GM21423 (cell line): ENCODE measurements at regions not wholly inside any gene's neighbourhood (a gene's known extent, or its start where the extent isn't known, plus 50 kb on each side); places are given as distances from the start of the nearest gene placed in this dataset.
"Not testable (repeated sequence)": the region's sequence is repeated elsewhere in the genome, so short reads cannot be mapped to it uniquely, and the experiment has no call there.

Experiments used
- ATAC-seq: cut with Tn5 transposase; IDR thresholded peaks from one replicate; pipeline ENCODE4 v1.9.1; 2021; ENCODE audit warnings: mild to moderate bottlenecking, moderate library complexity; ENCODE audit not compliant: unreplicated experiment

DNA sequence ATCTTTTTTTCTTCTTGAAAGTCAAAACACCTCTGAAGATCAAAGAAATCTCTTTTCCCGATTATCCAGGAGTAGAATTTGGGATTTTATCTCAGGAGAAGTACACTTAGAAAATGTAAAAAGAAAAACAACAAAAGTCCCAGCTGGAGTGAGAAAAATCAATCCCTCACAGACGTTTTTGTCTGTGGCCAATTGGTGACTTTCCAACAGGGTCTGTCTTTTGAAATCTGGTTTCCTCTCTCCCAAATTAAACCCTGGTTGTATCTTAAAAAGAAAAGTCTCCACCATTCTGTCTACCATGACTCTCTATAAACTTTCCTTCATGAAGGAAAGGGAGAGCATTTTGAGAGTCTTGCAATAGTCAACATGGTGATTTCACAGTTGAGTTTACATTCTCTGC lies 88.1 kb downstream of the DACT1 start:
- ATAC-seq: no peak

DNA sequence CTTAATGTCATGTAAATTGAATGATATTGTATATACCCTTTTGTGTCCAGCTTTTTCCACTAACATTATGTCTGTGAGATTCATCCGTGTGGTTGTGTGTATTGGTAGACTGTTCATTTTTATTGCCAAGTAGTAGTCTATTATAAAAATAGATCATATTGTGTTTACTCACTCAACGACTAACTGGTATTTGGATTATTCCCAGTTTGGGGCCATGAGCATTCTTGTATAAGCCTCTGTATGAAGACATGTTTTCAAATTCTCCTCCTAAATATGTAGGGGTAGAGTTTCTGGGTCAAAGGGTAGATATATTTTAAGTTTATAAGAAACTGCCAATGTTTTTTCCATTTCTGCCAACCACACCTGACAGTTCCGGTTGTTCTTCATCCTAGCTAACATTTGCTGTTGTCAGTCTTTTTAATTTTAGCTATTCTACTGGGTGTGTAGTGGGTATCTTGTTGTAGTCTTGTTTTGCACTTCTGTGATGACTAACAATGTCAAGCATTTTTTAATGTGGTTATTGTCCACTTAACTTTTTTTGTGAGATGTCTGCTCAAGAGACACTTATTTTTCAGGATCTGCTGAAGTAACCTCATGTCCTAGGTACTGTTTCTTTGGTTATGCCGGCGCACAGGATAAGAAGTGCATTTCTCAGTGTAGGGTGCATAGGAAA lies 93.2 kb downstream of the DACT1 start:
- no peak for ATAC-seq

GRCh38 chr14:58731465-58732293 lies 93.9 kb downstream of the DACT1 start:
- no peak for ATAC-seq

GRCh38 chr14:58732387-58732786 lies 94.6 kb downstream of the DACT1 start:
- ATAC-seq: no peak

GRCh38 chr14:58733451-58734208 lies 95.9 kb downstream of the DACT1 start:
- no peak for ATAC-seq

GRCh38 chr14:58735596-58735995 lies 97.8 kb downstream of the DACT1 start:
- no peak for ATAC-seq

- ATAC-seq: no peak
These were observed 98.8 kb downstream of the DACT1 start for GRCh38 chr14:58736606-58737005.

- ATAC-seq: no peak
These were observed 99.7 kb downstream of the DACT1 start for GRCh38 chr14:58737511-58737910.

DNA sequence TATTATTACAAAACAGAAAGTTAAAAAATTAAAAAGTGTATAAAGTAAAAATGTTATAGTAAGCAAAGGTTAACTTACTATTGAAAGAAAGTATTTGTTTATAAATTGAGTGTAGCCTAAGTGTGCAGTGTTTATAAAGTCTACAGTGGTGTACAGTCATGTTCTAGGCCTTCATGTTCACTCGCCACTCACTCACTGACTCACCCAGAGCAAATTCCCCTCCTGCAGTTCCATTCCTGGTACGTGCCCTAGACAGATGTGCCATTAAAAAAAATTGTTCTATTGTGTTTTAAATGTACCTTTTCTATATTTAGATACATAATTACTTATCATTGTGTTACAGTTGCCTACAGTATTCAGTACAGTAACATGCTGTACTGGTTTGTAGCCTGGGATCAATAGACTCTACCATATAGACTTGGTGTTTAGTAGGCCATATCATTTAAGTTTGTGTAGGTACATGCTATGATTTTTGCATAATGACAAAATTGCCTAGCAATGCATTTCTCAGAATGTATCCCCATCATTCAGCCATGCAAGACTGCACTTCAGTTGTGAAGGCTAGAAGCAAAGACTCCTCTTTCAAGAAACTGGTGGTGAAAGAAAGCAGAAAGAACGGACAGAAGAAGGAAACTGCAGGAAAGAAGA lies 100.6 kb downstream of the DACT1 start:
- no peak for ATAC-seq

GRCh38 chr14:58738876-58739275 lies 101.1 kb downstream of the DACT1 start:
- ATAC-seq: no peak

GRCh38 chr14:58739674-58740073 lies 101.9 kb downstream of the DACT1 start:
- peak; percentile 89 for ATAC-seq

GRCh38 chr14:58740379-58740935 lies 102.7 kb downstream of the DACT1 start:
- no peak for ATAC-seq

DNA sequence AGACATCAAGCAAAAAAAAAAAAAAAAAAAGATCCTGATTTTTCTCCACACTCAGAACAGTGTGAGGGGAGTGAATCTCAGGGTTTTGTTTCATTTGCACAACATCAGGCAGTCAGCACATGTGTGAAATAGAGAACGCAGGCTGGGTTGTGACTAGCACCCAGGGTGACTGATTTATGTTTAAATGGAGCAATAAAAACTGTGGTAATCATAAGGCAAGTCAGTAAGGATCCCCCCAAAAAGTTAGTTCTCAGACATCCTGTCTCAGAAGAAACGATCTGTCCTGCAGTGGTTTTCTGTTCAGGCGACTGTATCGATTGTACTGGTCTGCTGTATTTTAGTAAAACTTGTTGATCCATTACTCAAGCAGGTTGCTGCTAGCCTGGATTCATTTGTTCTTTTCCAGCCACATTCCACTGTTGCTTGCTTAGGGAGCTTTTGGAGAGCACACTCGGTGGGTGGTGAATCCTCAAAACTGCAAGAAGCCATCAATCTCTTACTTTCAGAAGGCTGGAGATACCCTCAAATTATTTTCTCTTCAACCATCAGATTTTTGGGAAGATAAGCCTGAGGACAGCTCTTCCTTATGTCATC lies 107.1 kb downstream of the DACT1 start:
- no peak for ATAC-seq

- ATAC-seq: no peak
These were observed 108.5 kb downstream of the DACT1 start for GRCh38 chr14:58746261-58746660.

DNA sequence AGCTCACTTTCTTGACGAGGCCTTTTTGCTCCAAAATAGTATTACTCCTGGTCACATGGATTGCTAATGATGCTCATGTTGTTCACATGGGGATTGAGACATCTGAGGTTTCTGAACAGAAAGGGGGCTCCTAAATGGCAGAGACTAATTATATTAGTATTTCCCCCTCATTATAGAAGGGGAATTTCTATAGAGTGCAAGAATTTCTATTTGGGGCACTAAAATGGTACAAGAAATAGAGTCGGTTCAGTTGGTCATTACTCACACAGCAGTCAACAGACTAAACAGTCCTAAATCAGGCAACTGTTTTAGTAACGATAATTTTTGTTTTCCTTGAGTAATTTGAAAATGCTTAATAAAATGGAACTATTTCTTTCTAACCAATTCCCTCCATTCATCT lies 108.9 kb downstream of the DACT1 start:
- ATAC-seq: no peak

DNA sequence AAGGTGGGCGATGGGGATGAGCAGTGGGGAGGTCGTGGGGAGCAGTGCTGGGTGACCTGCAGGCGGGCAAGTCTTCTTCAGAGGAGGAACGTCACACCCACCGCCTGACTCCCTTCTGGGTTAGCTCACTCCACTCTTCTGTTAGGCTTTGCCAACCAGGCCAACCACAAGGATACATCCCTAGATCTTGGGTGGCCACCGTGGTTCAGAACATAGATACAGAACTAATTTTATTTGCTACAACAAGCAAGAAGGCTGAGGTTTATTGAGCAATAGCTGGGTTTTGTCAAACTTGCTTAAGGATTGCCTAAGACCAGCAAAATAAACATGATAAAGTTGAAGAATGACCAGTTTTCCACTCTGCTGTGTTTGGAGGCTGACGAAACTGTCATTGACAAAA lies 109.4 kb downstream of the DACT1 start:
- no peak for ATAC-seq

DNA sequence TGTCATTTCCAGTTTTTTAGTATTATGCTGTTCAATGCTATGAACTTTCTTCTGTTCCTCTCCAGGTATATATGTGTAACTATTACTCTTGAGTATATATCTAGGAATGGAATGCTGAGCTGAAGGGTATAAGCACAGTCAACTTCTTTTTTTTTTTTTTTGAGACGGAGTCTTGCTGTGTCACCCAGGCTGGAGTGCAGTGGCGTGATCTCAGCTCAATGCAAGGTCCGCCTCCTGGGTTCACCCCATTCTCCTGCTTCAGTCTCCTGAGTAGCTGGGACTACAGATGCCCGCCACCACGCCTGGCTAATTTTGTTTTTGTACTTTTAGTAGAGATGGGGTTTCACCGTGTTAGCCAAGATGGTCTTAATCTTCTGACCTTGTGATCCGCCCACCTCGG lies 110.5 kb downstream of the DACT1 start:
- ATAC-seq: not testable (repeated sequence)

GRCh38 chr14:58749066-58749669 lies 111.4 kb downstream of the DACT1 start:
- peak; percentile 85 for ATAC-seq

DNA sequence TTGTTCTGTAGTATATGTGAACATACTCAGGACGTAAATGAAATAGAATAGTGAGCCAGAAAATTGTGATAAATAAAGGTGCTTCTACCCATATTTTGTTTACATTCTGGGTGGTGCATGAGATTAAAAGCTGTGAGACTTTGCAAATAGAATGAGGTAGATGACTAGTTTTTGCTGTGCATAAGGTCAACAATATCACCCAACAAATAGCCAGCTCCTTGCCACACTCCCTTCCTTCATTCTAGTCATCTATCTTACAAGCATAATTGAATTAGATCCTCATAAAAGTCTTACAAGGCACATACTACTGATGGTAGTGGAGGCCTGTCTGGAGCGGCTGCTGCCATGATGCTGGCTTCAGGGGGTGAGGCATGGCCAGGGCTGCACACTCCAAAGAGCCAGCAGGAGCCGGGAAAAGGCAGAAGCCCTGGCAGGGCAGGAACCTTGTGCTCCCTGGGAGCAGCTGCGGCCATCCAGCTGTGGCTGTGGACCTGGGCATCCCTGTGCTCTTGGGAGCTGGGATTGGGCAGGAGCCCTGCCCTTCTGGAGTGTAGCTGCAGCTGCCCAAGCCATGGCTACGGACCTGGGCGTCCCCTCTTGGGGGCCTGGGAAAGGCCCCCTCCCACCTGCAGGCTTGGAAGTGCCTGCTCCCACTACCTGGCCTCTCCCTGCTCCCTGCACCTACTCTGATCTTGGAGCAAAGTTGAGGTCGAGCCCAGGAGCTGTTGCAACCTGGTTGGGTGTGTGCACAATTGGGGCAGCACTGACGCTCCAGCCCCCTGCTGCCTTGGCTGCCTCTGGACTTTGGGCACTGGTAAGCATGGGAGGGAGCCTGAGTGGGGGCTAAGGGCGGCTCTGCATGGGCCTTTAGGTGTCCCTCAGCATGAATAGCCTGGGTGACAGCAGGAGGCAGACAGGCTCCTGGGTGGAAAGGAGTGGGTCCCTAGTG lies 112.8 kb downstream of the DACT1 start:
- ATAC-seq: no peak
